GM19043 (cell line): ENCODE measurements at regions not wholly inside any gene's neighbourhood (a gene's known extent, or its start where the extent isn't known, plus 50 kb on each side); places are given as distances from the start of the nearest gene placed in this dataset.

Source experiments
- ATAC-seq: cut with Tn5 transposase; IDR thresholded peaks from one replicate; pipeline ENCODE4 v1.9.1; 2021; ENCODE audit warnings: low read depth; ENCODE audit not compliant: unreplicated experiment

- no peak for ATAC-seq
Measured at GRCh38 chr14:97538749-97539410, 741.7 kb downstream of the VRK1 start.

- no peak for ATAC-seq
Measured at GRCh38 chr14:97539411-97539795, 742.2 kb downstream of the VRK1 start.

- no peak for ATAC-seq
Measured at GRCh38 chr14:97539884-97540283, 742.7 kb downstream of the VRK1 start.

DNA sequence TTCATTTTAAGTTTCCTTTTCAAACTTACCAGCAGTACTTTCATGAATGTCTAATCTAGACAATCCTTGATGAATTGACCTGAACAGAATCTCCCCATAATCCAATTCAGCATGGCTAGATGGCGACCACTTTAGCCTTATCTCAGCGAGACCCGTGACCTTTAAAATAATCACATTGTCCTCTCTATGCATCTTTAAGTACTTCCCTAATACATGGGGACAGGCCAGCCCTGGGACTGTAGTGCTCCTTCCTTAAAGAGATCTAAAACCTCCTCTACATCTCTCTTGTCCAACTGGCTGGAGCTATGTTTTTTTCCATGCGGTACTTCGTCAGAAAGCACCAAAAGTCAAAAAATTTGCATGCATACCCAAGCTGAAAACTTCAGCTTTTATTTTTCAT is 746.0 kb downstream of the VRK1 start:
- ATAC-seq, result no peak

DNA sequence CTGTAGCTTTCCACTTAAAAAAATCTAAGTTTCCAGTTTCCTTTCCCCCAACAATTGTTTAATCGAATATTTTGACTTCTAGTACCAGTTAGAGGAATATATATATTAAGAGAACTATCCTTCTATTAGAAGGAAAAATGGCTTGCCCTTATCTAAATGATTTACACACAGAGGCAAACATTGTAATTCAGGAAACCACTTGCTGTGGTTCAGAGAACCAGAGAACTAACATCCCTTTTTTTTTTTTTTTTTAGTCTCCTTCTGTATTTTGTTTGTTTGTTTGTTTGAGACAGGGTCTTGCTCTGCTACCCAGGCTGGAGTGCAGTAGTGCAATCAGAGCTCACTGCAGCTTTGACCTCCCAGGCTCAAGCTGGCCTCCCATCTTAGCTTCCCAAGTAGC is 746.6 kb downstream of the VRK1 start:
- no peak for ATAC-seq

- no peak for ATAC-seq
Measured at GRCh38 chr14:97544571-97544970, 747.4 kb downstream of the VRK1 start.

- no peak for ATAC-seq
Measured at GRCh38 chr14:97546491-97547230, 749.5 kb downstream of the VRK1 start.

- no peak for ATAC-seq
Measured at GRCh38 chr14:97550463-97550862, 753.3 kb downstream of the VRK1 start.

GRCh38 chr14:97554597-97554996 is 757.4 kb downstream of the VRK1 start:
- no peak for ATAC-seq

- no peak for ATAC-seq
Measured at GRCh38 chr14:97564334-97564733, 767.2 kb downstream of the VRK1 start.

DNA sequence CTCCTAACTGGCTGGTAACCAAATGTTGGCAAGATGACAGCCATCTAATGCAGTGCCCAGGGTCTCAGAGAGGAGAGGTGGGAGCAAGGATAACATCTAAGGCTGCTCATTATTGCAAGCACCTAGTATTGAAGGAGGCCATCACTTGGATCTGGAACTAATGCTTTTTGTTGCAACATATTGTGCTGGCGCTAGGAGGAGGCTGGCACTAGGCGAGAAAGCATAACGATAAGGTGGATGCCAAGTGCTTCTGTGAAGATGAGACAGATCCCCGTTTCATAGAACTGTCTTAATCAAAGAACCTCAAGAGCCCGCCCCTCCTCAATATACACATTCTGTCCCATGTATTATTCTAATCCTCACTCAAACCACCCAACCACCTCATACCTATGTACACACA is 774.0 kb downstream of the VRK1 start:
- ATAC-seq, result no peak

DNA sequence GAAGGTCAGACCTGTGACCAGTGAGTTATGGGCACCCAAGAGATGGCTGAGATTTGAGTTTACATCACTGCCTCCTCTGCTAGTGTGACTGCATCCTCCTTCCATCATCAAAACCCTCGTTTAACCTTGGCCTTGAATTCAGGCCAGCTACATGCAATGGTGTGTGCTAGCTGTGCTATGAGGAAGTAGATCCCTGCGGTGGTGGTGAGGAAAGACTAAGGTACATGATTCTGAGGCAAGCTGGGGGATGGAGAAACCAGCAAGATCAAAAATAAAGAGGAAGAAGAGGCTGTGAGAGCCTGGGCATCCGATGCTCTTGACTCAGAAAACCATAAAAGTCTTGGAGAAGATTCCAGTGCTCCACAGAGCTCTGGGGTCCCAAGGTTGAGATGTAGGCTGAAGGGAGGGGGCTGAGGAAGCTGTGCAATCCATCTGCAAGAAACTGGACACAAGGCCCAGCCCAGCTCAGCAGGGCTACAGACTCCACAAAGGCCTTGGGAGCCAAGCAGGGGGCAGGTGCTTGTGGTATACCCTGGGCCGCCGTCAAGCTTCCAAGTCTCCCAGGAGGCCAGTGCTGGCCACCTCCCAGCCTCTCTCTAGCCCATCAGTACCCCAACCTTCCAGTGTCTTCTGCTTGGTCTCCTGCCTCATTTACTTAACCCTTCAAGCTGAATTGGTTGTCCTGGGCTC is 774.8 kb downstream of the VRK1 start:
- ATAC-seq, result no peak

- ATAC-seq, result no peak
Measured at GRCh38 chr14:97572583-97573458, 775.6 kb downstream of the VRK1 start.

DNA sequence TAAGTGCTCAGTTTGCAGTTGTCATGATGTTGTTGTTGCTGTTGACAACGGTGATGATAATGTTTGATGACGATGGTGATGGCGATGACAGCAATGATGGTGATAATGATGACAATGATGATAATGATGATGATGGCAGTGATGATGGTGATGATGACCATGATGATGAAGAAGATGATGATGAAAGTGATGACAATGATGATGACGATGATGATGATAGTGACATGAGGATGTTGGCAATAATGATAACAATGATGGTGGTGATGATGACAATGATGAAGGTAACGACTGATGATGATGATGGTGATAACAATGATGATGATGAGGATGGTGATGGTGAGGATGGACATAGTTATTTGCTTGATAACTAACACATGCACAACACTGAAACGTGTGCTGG is 778.5 kb downstream of the VRK1 start:
- no peak for ATAC-seq

- ATAC-seq, result no peak
Measured at GRCh38 chr14:97578982-97579548, 781.9 kb downstream of the VRK1 start.

- ATAC-seq, result no peak
Measured at GRCh38 chr14:97581016-97581415, 783.8 kb downstream of the VRK1 start.

DNA sequence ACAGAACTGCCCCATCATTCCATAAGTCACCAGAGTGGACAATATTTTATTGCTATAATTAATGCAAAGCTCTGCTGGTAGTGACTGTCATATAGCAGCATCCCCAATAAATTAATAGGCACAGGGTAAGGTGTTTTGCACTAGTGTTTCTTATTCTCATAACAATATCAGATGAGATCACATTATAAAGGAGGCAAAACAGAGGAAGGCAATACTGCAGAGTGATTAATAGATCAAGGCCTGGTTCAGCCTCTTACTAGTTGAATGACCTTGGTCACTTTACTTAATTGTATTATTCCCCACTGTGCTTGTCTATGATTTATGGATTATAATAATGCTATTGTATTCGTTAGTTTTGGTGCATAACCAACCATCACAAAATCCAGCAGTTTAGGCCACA is 784.8 kb downstream of the VRK1 start:
- ATAC-seq, result no peak

- no peak for ATAC-seq
Measured at GRCh38 chr14:97584528-97584927, 787.3 kb downstream of the VRK1 start.

DNA sequence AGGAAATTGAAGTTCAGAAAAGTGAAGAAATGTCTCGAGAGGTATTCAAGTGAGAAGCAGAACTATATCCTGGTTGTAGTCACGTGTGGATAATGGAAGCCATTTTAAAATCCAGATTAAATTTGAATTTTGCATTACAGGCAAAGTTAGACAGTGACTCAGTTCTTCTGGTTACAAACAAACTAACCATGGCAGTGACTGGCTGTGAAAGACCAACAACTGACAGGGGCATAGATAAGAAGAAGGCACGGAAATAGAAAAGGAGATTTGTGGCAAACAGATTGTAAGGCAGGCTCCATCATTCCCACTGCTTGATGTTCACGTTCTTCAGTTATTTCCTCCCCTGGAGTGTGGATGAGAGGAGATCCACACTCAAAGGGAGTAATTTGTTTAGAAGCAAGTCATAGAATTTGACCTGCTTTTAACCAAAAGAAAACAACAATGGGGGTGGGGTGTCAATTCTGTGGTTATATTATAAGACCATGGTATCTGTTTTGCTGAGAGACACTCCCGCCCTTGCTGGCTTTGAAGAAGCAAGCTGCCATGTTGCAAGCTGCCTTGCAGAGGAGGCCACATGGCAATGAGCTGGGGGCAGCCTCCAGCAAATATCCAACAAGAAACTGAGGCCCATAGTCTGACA is 795.3 kb downstream of the VRK1 start:
- ATAC-seq, result no peak

GRCh38 chr14:97594306-97594705 is 797.1 kb downstream of the VRK1 start:
- ATAC-seq, result no peak
